ENCODE measurements at regions not wholly inside any gene's neighbourhood (a gene's known extent, or its start where the extent isn't known, plus 50 kb on each side); places are given as distances from the start of the nearest gene placed in this dataset.

DNA sequence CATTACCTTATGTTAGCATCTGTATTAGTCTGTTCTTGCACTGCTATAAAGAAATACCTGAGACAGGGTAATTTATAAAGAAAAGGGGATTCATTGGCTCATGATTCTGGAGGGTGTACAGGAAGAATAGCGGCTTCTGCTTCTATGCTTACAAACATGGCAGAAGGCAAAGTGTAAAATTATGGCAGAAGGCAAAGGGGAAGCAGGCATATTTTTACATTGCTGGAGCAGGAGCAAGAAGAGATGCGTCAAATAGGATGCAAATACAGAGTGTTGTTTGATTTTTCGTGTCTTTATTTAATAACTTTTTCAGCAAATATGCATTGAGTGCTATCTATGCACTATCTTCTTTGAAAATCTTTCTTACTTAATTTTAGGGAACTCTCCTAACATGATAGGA lies 210.7 kb upstream of the SSTR1 start:
- H3K27ac ChIP-seq = no peak overlapping the region
- DNase-seq = no peak
- no peaks in the 10 kb centered on the region for H3K27me3 ChIP-seq
- H3K9me3 ChIP-seq = no peaks in the 10 kb centered on the region
- intact Hi-C loops (cut with DNase I) = no loop called here
- TF ChIP-seq EP300 (IDR thresholded peaks at IDR 0.05) (no peak), POLR2A (IDR thresholded peaks at IDR 0.05) (no peak)
- TF ChIP-seq, protein P1, sequence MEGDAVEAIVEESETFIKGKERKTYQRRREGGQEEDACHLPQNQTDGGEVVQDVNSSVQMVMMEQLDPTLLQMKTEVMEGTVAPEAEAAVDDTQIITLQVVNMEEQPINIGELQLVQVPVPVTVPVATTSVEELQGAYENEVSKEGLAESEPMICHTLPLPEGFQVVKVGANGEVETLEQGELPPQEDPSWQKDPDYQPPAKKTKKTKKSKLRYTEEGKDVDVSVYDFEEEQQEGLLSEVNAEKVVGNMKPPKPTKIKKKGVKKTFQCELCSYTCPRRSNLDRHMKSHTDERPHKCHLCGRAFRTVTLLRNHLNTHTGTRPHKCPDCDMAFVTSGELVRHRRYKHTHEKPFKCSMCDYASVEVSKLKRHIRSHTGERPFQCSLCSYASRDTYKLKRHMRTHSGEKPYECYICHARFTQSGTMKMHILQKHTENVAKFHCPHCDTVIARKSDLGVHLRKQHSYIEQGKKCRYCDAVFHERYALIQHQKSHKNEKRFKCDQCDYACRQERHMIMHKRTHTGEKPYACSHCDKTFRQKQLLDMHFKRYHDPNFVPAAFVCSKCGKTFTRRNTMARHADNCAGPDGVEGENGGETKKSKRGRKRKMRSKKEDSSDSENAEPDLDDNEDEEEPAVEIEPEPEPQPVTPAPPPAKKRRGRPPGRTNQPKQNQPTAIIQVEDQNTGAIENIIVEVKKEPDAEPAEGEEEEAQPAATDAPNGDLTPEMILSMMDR (IDR thresholded peaks at IDR 0.05) = no peak
- 93 to 96% (median 93%) methylated on average over 3 of the region's 3 CpGs for WGBS, 3 donors
- no peaks in the 10 kb centered on the region for H3K36me3 ChIP-seq
- no peaks in the 10 kb centered on the region for H3K4me1 ChIP-seq (ENCODE audit: insufficient read depth)
- no peak overlapping the region for H3K4me3 ChIP-seq

DNA sequence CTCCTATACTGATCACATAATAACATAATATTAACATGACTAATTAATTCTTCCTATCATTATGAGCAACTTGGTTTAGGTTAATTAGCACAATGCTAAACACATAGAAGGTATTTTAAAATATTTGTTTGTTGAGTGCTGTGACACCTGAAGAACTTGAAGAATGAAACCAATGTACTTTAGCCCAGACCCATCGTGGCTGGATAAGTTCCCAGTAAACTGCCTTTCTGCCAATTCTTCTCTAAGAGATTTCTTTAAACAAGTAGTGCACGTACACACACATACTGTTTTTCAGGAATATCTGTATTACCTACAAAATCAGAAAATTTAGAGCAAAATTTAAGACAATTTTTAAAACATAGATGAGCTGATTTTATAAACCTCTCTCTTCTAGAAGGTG lies 207.4 kb upstream of the SSTR1 start:
- Histone ChIP-seq H3K27ac (no peak overlapping the region), H3K9me3 (no peaks in the 10 kb centered on the region), H3K4me1 (ENCODE audit: insufficient read depth) (no peaks in the 10 kb centered on the region), H3K4me3 (no peak overlapping the region), H3K36me3 (no peaks in the 10 kb centered on the region), H3K27me3 (no peaks in the 10 kb centered on the region)
- WGBS, 3 donors = 9 to 20% (median 15%) methylated on average over 2 of the region's 2 CpGs
- TF ChIP-seq POLR2A (IDR thresholded peaks at IDR 0.05) (no peak), EP300 (IDR thresholded peaks at IDR 0.05) (no peak)
- TF ChIP-seq, protein P1 (IDR thresholded peaks at IDR 0.05) = no peak
- intact Hi-C loops (cut with DNase I) = no loop called here
- no peak for DNase-seq

DNA sequence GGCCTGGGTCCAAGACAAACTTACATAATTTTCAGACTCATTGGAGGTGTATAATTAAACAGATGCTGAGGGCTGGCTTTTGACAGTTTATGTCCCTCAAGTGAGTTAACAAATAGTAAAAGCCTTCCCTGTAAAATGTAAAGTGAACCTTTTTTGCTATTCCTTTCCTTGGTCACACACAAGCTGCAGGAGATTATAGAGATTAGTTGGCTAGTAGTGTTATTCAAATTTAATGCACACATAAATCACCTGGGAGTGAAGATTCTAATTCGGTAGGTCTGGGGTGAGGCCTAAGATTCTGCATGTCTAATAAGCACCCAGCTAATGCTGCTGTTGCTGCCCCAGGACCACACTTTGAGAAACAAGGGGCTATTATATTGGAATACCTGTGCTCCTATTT lies 206.2 kb upstream of the SSTR1 start:
- TF ChIP-seq POLR2A (IDR thresholded peaks at IDR 0.05) = no peak
- TF ChIP-seq, protein P1 (IDR thresholded peaks at IDR 0.05) = no peak
- no peak for TF ChIP-seq EP300 (IDR thresholded peaks at IDR 0.05)
- Histone ChIP-seq H3K27ac (no peak overlapping the region), H3K4me3 (no peak overlapping the region), H3K4me1 (ENCODE audit: insufficient read depth) (no peaks in the 10 kb centered on the region), H3K27me3 (no peaks in the 10 kb centered on the region), H3K9me3 (no peaks in the 10 kb centered on the region), H3K36me3 (no peaks in the 10 kb centered on the region)
- no peak for DNase-seq
- 68 to 81% (median 71%) methylated on average over 1 of the region's 1 CpG for WGBS, 3 donors
- intact Hi-C loops (cut with DNase I) = no loop called here

DNA sequence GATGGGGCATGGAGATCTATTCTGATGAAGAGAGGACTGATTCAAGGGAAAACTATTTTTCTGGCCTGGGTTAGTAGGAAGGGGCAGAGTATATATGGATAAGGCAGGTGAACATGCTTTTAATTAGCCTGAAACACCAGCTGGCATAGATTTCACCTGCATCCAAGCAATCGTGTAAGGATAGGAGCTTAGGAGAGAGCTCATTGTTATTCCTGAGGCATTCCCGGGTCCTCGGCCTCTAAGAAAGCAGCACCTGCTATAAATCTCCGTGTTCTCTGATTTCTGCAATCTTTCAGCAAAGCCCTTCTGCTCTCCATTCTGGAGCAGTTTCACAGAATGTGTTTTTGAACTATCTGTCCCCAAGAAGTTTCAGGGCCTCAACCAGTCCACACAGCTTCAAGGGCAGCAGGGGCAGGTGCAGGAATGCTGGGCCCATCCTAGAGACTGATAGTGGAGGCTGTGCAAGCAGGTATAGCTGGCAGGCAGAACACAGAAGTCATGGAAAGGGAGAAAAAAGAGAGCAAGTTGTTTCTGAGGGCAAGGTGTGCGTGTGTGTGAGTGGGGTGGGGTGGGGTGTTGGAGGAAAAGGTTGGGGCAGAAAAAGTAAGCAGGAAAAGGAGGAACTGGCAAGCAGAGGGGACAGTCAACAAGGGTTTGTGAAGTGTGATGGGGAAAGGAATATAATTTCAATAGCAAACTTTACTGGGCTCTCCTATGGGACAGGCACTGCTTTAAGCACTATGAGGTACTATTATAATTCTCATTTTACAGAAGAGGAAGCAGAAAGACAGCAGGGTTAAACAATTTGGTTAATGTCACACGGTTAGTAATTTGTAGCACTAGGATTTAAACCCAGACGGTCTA lies 203.7 kb upstream of the SSTR1 start:
- TF ChIP-seq POLR2A (IDR thresholded peaks at IDR 0.05) (no peak), EP300 (IDR thresholded peaks at IDR 0.05) (no peak)
- TF ChIP-seq, protein P1 (IDR thresholded peaks at IDR 0.05) = no peak
- DNase-seq = no peak
- no peaks in the 10 kb centered on the region for H3K36me3 ChIP-seq
- no peaks in the 10 kb centered on the region for H3K4me1 ChIP-seq (ENCODE audit: insufficient read depth)
- WGBS, 3 donors = 65 to 69% (median 68%) methylated on average over 7 of the region's 7 CpGs
- no peaks in the 10 kb centered on the region for H3K9me3 ChIP-seq
- intact Hi-C loops (cut with DNase I) = no loop called here
- no peak overlapping the region for H3K4me3 ChIP-seq
- H3K27ac ChIP-seq = no peak overlapping the region
- H3K27me3 ChIP-seq = no peaks in the 10 kb centered on the region

Data from ovary (tissue), 7 donors.